Kidney (tissue), 13 donors: ENCODE measurements at regions not wholly inside any gene's neighbourhood (a gene's known extent, or its start where the extent isn't known, plus 50 kb on each side); places are given as distances from the start of the nearest gene placed in this dataset.
A peak's percentile ranks its signal among the peaks of the same experiment; 100 is the strongest.

ENCODE experiments used
- DNase-seq, 5 donors: peaks; one replicate each; pipeline ENCODE4 v3.0.0-alpha.2; 2013 to 2020
- FAIRE-seq: peaks from 2 replicates; lab custom pipeline; 2012; peaks lifted over from hg19 to GRCh38; lab: Jason Lieb, UNC
- H3K27ac ChIP-seq, 2 donors: one replicate each; pipeline ENCODE4 v1.7.0; 2013; ENCODE audit warnings: low read depth in 2 of 2, low read length in 2 of 2, inconsistent platforms in 1 of 2
- H3K27me3 ChIP-seq: one replicate; pipeline ENCODE4 v1.7.1; 2013; ENCODE audit warnings: low read length, inconsistent platforms; ENCODE audit not compliant: control insufficient read depth, insufficient read depth
- H3K36me3 ChIP-seq, 3 donors: one replicate each; pipeline versions ENCODE4 v1.7.0 to v1.7.1; 2013; ENCODE audit warnings: low read length in 3 of 3, control low read depth in 1 of 3, inconsistent platforms in 1 of 3; ENCODE audit not compliant: insufficient read depth in 3 of 3, control insufficient read depth in 2 of 3
- H3K4me1 ChIP-seq, 3 donors: one replicate each; pipeline versions ENCODE4 v1.7.0 to v1.7.1; 2013; ENCODE audit warnings: low read length in 3 of 3, inconsistent platforms in 1 of 3, low read depth in 1 of 3; ENCODE audit not compliant: control insufficient read depth in 2 of 3, insufficient read depth in 2 of 3
- H3K4me3 ChIP-seq, 3 donors: one replicate each; pipeline versions ENCODE4 v1.7.0 to v1.8.1; 2013; ENCODE audit warnings: low read length in 3 of 3, control low read depth in 1 of 3, inconsistent platforms in 1 of 3
- H3K9ac ChIP-seq, 3 donors: one replicate each; pipeline versions ENCODE4 v1.7.0 to v1.7.1; 2013; ENCODE audit warnings: low read length in 3 of 3, control low read depth in 1 of 3, inconsistent platforms in 1 of 3
- H3K9me3 ChIP-seq, 3 donors: one replicate each; pipeline versions ENCODE4 v1.7.0 to v1.7.1; 2013; ENCODE audit warnings: low read length in 3 of 3, control low read depth in 1 of 3, inconsistent platforms in 1 of 3; ENCODE audit not compliant: control insufficient read depth in 2 of 3, insufficient read depth in 1 of 3
- CTCF ChIP-seq: IDR thresholded peaks from 3 replicates; pipeline ENCODE4 v1.5.1; 2012; ENCODE audit warnings: mild to moderate bottlenecking, moderate library complexity, borderline replicate concordance; ENCODE audit not compliant: insufficient read depth; ENCODE audit errors: extremely low read depth
- intact Hi-C: fragments of 100-400 bp; cut with DNase I; formaldehyde crosslinking; loops from one replicate; pipeline ENCODE4 v1.11.1; 2022
- donor health status: control.
- donor health status: control.
- donor health status: control.
- donor health status: control.
- donor health status: control.
- donor health status: DM: yes; HTN: yes; CAD: no.
- donor health status: Normal renal cell carcinoma (clear cell type).

GRCh38 chr6:169880516-169880915, 129.1 kb downstream of the ERMARD start:
- H3K27me3 ChIP-seq, result no peaks in the 10 kb centered on the region
- DNase-seq (peak in 1 of 5 donors; percentile 5), FAIRE-seq (no peak)
- no peaks in the 10 kb centered on the region for H3K36me3 ChIP-seq
- H3K9ac ChIP-seq, result no peak overlapping the region
- no peak overlapping the region for H3K27ac ChIP-seq
- TF ChIP-seq CTCF, result no peak
- H3K4me3 ChIP-seq, result no peak overlapping the region
- intact Hi-C loops, result no loop called here
- H3K9me3 ChIP-seq, result peaks cover 0 to 3% (median 0%) of the 10 kb centered on the region in 3 donors
- H3K4me1 ChIP-seq, result no peaks in the 10 kb centered on the region

- Histone ChIP-seq H3K4me1 (no peaks in the 10 kb centered on the region), H3K9me3 (peaks cover 0 to 2% (median 0%) of the 10 kb centered on the region in 3 donors), H3K4me3 (no peak overlapping the region), H3K9ac (no peak overlapping the region), H3K27ac (no peak overlapping the region), H3K36me3 (no peaks in the 10 kb centered on the region), H3K27me3 (no peaks in the 10 kb centered on the region)
- no peak for TF ChIP-seq CTCF
- intact Hi-C loops, result no loop called here
- FAIRE-seq (no peak), DNase-seq (peak in 1 of 5 donors; percentile 5)
Observed at GRCh38 chr6:169869301-169869700, 117.9 kb downstream of the ERMARD start.

- H3K36me3 ChIP-seq, result no peaks in the 10 kb centered on the region
- H3K4me3 ChIP-seq, result no peak overlapping the region
- TF ChIP-seq CTCF, result no peak
- H3K9ac ChIP-seq, result no peak overlapping the region
- peaks cover 0 to 2% (median 2%) of the 10 kb centered on the region in 3 donors for H3K4me1 ChIP-seq
- DNase-seq (peak in 3 of 5 donors; percentile 22 to 88 (median 26)), FAIRE-seq (no peak)
- no peaks in the 10 kb centered on the region for H3K27me3 ChIP-seq
- intact Hi-C loops, result no loop called here
- H3K9me3 ChIP-seq, result peaks cover 0 to 4% (median 0%) of the 10 kb centered on the region in 3 donors
- H3K27ac ChIP-seq, result no peak overlapping the region
Observed at GRCh38 chr6:169868458-169868857, 117.0 kb downstream of the ERMARD start.

- H3K9ac ChIP-seq, result no peak overlapping the region
- H3K4me1 ChIP-seq, result peaks cover 0 to 5% (median 4%) of the 10 kb centered on the region in 3 donors
- H3K4me3 ChIP-seq, result no peak overlapping the region
- DNase-seq (peak in 1 of 5 donors; percentile 8), FAIRE-seq (no peak)
- intact Hi-C loops, result no loop called here
- H3K27me3 ChIP-seq, result no peaks in the 10 kb centered on the region
- H3K27ac ChIP-seq, result no peak overlapping the region
- no peaks in the 10 kb centered on the region for H3K36me3 ChIP-seq
- peaks cover 0 to 4% (median 0%) of the 10 kb centered on the region in 3 donors for H3K9me3 ChIP-seq
- no peak for TF ChIP-seq CTCF
Observed at GRCh38 chr6:169867751-169868191, 116.3 kb downstream of the ERMARD start.
